ENCODE measurements at regions not wholly inside any gene's neighbourhood (a gene's known extent, or its start where the extent isn't known, plus 50 kb on each side); places are given as distances from the start of the nearest gene placed in this dataset.

- H3K9me3 ChIP-seq, result no peaks in the 10 kb centered on the region
- intact Hi-C loops (cut with DNase I; ENCODE audit: low total_unique reads), result no loop called here
- TF ChIP-seq POLR2A (IDR thresholded peaks at IDR 0.05) (no peak), POLR2AphosphoS5 (IDR thresholded peaks at IDR 0.05) (no peak)
- TF ChIP-seq, protein P1, sequence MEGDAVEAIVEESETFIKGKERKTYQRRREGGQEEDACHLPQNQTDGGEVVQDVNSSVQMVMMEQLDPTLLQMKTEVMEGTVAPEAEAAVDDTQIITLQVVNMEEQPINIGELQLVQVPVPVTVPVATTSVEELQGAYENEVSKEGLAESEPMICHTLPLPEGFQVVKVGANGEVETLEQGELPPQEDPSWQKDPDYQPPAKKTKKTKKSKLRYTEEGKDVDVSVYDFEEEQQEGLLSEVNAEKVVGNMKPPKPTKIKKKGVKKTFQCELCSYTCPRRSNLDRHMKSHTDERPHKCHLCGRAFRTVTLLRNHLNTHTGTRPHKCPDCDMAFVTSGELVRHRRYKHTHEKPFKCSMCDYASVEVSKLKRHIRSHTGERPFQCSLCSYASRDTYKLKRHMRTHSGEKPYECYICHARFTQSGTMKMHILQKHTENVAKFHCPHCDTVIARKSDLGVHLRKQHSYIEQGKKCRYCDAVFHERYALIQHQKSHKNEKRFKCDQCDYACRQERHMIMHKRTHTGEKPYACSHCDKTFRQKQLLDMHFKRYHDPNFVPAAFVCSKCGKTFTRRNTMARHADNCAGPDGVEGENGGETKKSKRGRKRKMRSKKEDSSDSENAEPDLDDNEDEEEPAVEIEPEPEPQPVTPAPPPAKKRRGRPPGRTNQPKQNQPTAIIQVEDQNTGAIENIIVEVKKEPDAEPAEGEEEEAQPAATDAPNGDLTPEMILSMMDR (IDR thresholded peaks at IDR 0.05), result no peak
Observed at GRCh38 chr5:85263125-85263524, 878.4 kb upstream of the EDIL3 start.

GRCh38 chr5:85266692-85267091 lies 882.0 kb upstream of the EDIL3 start:
- Histone ChIP-seq H3K4me1 (no peaks in the 10 kb centered on the region), H3K27ac (no peak overlapping the region), H3K36me3 (no peaks in the 10 kb centered on the region), H3K27me3 (no peaks in the 10 kb centered on the region), H3K4me3 (no peak overlapping the region), H3K9me3 (no peaks in the 10 kb centered on the region)
- TF ChIP-seq POLR2AphosphoS5 (IDR thresholded peaks at IDR 0.05) (no peak), POLR2A (IDR thresholded peaks at IDR 0.05) (no peak)
- TF ChIP-seq, protein P1 (IDR thresholded peaks at IDR 0.05), result no peak
- DNase-seq (ENCODE audit: low spot score in 2 of 2), result no peak
- intact Hi-C loops (cut with DNase I; ENCODE audit: low total_unique reads), result no loop called here

More at GRCh38 chr5:85263125-85263524, 878.4 kb upstream of the EDIL3 start:
- Histone ChIP-seq H3K4me3 (no peak overlapping the region), H3K27me3 (no peaks in the 10 kb centered on the region), H3K36me3 (no peaks in the 10 kb centered on the region), H3K27ac (no peak overlapping the region), H3K4me1 (no peaks in the 10 kb centered on the region)
- DNase-seq (ENCODE audit: low spot score in 2 of 2), result no peak

DNA sequence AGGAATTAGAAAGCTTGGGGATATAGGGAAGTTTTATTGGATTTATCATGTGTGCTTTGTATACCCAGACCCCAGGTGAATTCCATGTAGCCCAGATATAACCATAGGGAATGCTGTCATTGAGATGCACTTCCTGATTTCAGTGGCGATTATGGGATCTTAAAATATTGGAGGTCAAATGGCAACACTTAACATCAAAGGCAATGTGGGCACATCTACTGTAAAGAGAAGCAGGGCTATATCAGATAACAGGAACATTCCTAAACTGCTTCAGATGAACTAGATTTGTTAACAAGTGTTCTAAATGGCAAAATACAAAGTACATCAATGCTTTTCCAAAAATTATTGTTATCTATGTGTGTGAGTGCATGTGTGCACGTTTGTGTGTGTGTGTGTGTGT lies 883.5 kb upstream of the EDIL3 start:
- Histone ChIP-seq H3K9me3 (no peaks in the 10 kb centered on the region), H3K4me1 (no peaks in the 10 kb centered on the region), H3K27ac (no peak overlapping the region), H3K36me3 (no peaks in the 10 kb centered on the region), H3K27me3 (no peaks in the 10 kb centered on the region), H3K4me3 (no peak overlapping the region)
- TF ChIP-seq, protein P1 (IDR thresholded peaks at IDR 0.05), result no peak
- TF ChIP-seq POLR2AphosphoS5 (IDR thresholded peaks at IDR 0.05) (no peak), POLR2A (IDR thresholded peaks at IDR 0.05) (no peak)
- intact Hi-C loops (cut with DNase I; ENCODE audit: low total_unique reads), result no loop called here
- DNase-seq (ENCODE audit: low spot score in 2 of 2), result no peak

GRCh38 chr5:85278193-85278592 lies 893.5 kb upstream of the EDIL3 start:
- Histone ChIP-seq H3K9me3 (no peaks in the 10 kb centered on the region), H3K4me3 (no peak overlapping the region), H3K27me3 (no peaks in the 10 kb centered on the region), H3K4me1 (no peaks in the 10 kb centered on the region), H3K27ac (no peak overlapping the region), H3K36me3 (no peaks in the 10 kb centered on the region)
- intact Hi-C loops (cut with DNase I; ENCODE audit: low total_unique reads), result no loop called here
- TF ChIP-seq, protein P1 (IDR thresholded peaks at IDR 0.05), result no peak
- TF ChIP-seq POLR2A (IDR thresholded peaks at IDR 0.05) (no peak), POLR2AphosphoS5 (IDR thresholded peaks at IDR 0.05) (no peak)
- no peak for DNase-seq (ENCODE audit: low spot score in 2 of 2)

GRCh38 chr5:85288914-85289313 lies 904.2 kb upstream of the EDIL3 start:
- Histone ChIP-seq H3K27ac (no peak overlapping the region), H3K4me1 (no peaks in the 10 kb centered on the region), H3K27me3 (no peaks in the 10 kb centered on the region), H3K36me3 (no peaks in the 10 kb centered on the region), H3K9me3 (no peaks in the 10 kb centered on the region), H3K4me3 (no peak overlapping the region)
- intact Hi-C loops (cut with DNase I; ENCODE audit: low total_unique reads), result no loop called here
- TF ChIP-seq POLR2AphosphoS5 (IDR thresholded peaks at IDR 0.05) (no peak), POLR2A (IDR thresholded peaks at IDR 0.05) (no peak)
- TF ChIP-seq, protein P1 (IDR thresholded peaks at IDR 0.05), result no peak
- no peak for DNase-seq (ENCODE audit: low spot score in 2 of 2)
